ENCODE measurements at regions not wholly inside any gene's neighbourhood (a gene's known extent, or its start where the extent isn't known, plus 50 kb on each side); places are given as distances from the start of the nearest gene placed in this dataset.
"Not testable (repeated sequence)": the region's sequence is repeated elsewhere in the genome, so short reads cannot be mapped to it uniquely, and the experiment has no call there.

- no peak for DNase-seq
Observed at GRCh38 chr16:14384745-14385144, 245.3 kb downstream of the PARN start.

GRCh38 chr16:14383844-14384243 is 246.2 kb downstream of the PARN start:
- not testable (repeated sequence) for DNase-seq

- DNase-seq: no peak
Observed at GRCh38 chr16:14378689-14379467, 251.2 kb downstream of the PARN start.

GRCh38 chr16:14378131-14378551 is 251.9 kb downstream of the PARN start:
- DNase-seq: no peak

GRCh38 chr16:14377326-14377725 is 252.7 kb downstream of the PARN start:
- DNase-seq: no peak

- DNase-seq: no peak
Observed at GRCh38 chr16:14375132-14375491, 254.9 kb downstream of the PARN start.

GRCh38 chr16:14374451-14375131 is 255.5 kb downstream of the PARN start:
- no peak for DNase-seq

- DNase-seq: no peak
Observed at GRCh38 chr16:14373896-14374295, 256.2 kb downstream of the PARN start.

- DNase-seq: no peak
Observed at GRCh38 chr16:14373406-14373805, 256.7 kb downstream of the PARN start.

- DNase-seq: no peak
Observed at GRCh38 chr16:14372471-14372870, 257.6 kb downstream of the PARN start.

- DNase-seq: no peak
Observed at GRCh38 chr16:14371778-14372431, 258.2 kb downstream of the PARN start.

GRCh38 chr16:14370736-14371234 is 259.3 kb downstream of the PARN start:
- DNase-seq: no peak

GRCh38 chr16:14369734-14370598 is 260.1 kb downstream of the PARN start:
- DNase-seq: no peak

- no peak for DNase-seq
Observed at GRCh38 chr16:14368399-14368798, 261.7 kb downstream of the PARN start.

- no peak for DNase-seq
Observed at GRCh38 chr16:14366974-14367707, 262.9 kb downstream of the PARN start.

- DNase-seq: no peak
Observed at GRCh38 chr16:14366447-14366846, 263.6 kb downstream of the PARN start.

- no peak for DNase-seq
Observed at GRCh38 chr16:14365200-14365851, 264.7 kb downstream of the PARN start.

GRCh38 chr16:14364386-14365199 is 265.5 kb downstream of the PARN start:
- no peak for DNase-seq

- no peak for DNase-seq
Observed at GRCh38 chr16:14364112-14364385, 266.0 kb downstream of the PARN start.

- DNase-seq: no peak
Observed at GRCh38 chr16:14362774-14363371, 267.2 kb downstream of the PARN start.
